Neural cell (in vitro differentiated cells): ENCODE measurements at regions not wholly inside any gene's neighbourhood (a gene's known extent, or its start where the extent isn't known, plus 50 kb on each side); places are given as distances from the start of the nearest gene placed in this dataset.

Experiments
- H2AFZ ChIP-seq: fragments of 200-600, 300-800 bp; sonication (generic), shearing (Covaris generic); 2 replicates; pipeline ENCODE4 v1.6.0; 2014; ENCODE audit warnings: low read depth, mild to moderate bottlenecking, antibody characterized with exemption, low read length, moderate library complexity
- H3F3A ChIP-seq: fragments of 200-600 bp; shearing (Covaris generic); 2 replicates; pipeline ENCODE4 v1.6.1; 2016; ENCODE audit warnings: mild to moderate bottlenecking, moderate library complexity, mixed read lengths, antibody characterized with exemption, low read length; ENCODE audit not compliant: insufficient read depth, poor library complexity, severe bottlenecking
- H3K27ac ChIP-seq: fragments of 200-600, 300-800 bp; sonication (generic), shearing (Covaris generic); 2 replicates; pipeline ENCODE4 v1.5.1; 2014; ENCODE audit warnings: mild to moderate bottlenecking, low read length, moderate library complexity
- H3K27me3 ChIP-seq: fragments of 300-800, 200-600 bp; sonication (generic), shearing (Covaris generic); 2 replicates; pipeline ENCODE4 v1.6.0; 2014; ENCODE audit warnings: mild to moderate bottlenecking, low read depth, low read length, moderate library complexity; ENCODE audit not compliant: insufficient read depth
- H3K36me3 ChIP-seq: fragments of 300-800, 200-600 bp; sonication (generic), shearing (Covaris generic); 2 replicates; pipeline ENCODE4 v1.5.1; 2014; ENCODE audit warnings: mild to moderate bottlenecking, antibody characterized with exemption, low read length, moderate library complexity; ENCODE audit not compliant: insufficient read depth
- H3K4me2 ChIP-seq: fragments of 300-800, 200-600 bp; sonication (generic), shearing (Covaris generic); 2 replicates; pipeline ENCODE4 v1.6.0; 2014; ENCODE audit warnings: mild to moderate bottlenecking, low read length
- H3K4me3 ChIP-seq: fragments of 300-800, 200-600 bp; sonication (generic), shearing (Covaris generic); 2 replicates; pipeline ENCODE4 v1.5.1; 2014; ENCODE audit warnings: mild to moderate bottlenecking, low read length, moderate library complexity
- H3K79me2 ChIP-seq: fragments of 200-600 bp; shearing (Covaris generic); replicated peaks from 2 replicates; pipeline ENCODE4 v1.6.0; 2014; ENCODE audit warnings: mild to moderate bottlenecking, low read length, moderate library complexity; ENCODE audit not compliant: insufficient read depth
- H3K9ac ChIP-seq: fragments of 300-800, 200-600 bp; sonication (generic), shearing (Covaris generic); 2 replicates; pipeline ENCODE4 v1.6.1; 2016; ENCODE audit warnings: mild to moderate bottlenecking, low read length, mixed read lengths
- H3K9me2 ChIP-seq: fragments of 200-600 bp; shearing (Covaris generic); 2 replicates; pipeline ENCODE4 v1.6.1; 2016; ENCODE audit warnings: mild to moderate bottlenecking, low read length, mixed read lengths; ENCODE audit not compliant: insufficient read depth
- H3K9me3 ChIP-seq: fragments of 200-600, 300-800 bp; sonication (generic), shearing (Covaris generic); 2 replicates; pipeline ENCODE4 v1.6.1; 2016; ENCODE audit warnings: mild to moderate bottlenecking, mixed run types, low read length, moderate library complexity, mixed read lengths
- H4K20me1 ChIP-seq: fragments of 200-600 bp; shearing (Covaris generic); 2 replicates; pipeline ENCODE4 v1.6.1; 2016; ENCODE audit warnings: mild to moderate bottlenecking, mixed run types; ENCODE audit not compliant: insufficient read depth
- EP300 ChIP-seq: fragments of 450-650 bp; conservative IDR thresholded peaks from 2 replicates; pipeline ENCODE4 v1.6.1; 2014; ENCODE audit warnings: antibody characterized with exemption, mild to moderate bottlenecking, moderate library complexity; ENCODE audit not compliant: poor library complexity, severe bottlenecking
- EZH2 ChIP-seq: fragments of 200-600, 300-800 bp; shearing (Covaris generic), sonication (generic); IDR thresholded peaks from 2 replicates; pipeline ENCODE4 v1.6.1; 2014; ENCODE audit warnings: antibody characterized with exemption, low read length, borderline replicate concordance, mild to moderate bottlenecking; ENCODE audit not compliant: insufficient read depth, poor library complexity, severe bottlenecking
- MXI1 ChIP-seq: fragments of 450-650 bp; conservative IDR thresholded peaks from 2 replicates; pipeline ENCODE4 v1.6.1; 2014; ENCODE audit warnings: antibody characterized with exemption, mild to moderate bottlenecking; ENCODE audit not compliant: poor library complexity, severe bottlenecking
- POLR2AphosphoS5 ChIP-seq: IDR thresholded peaks from 2 replicates; pipeline ENCODE4 v1.6.1; 2012
- RAD21 ChIP-seq: fragments of 450-650 bp; conservative IDR thresholded peaks from 2 replicates; pipeline ENCODE4 v1.6.1; 2014; ENCODE audit warnings: antibody characterized with exemption, mild to moderate bottlenecking, moderate library complexity
- SMC3 ChIP-seq: fragments of 450-650 bp; conservative IDR thresholded peaks from 2 replicates; pipeline ENCODE4 v1.6.1; 2014; ENCODE audit warnings: antibody characterized with exemption, mild to moderate bottlenecking, moderate library complexity; ENCODE audit not compliant: poor library complexity
- TAF1 ChIP-seq: IDR thresholded peaks from 2 replicates; pipeline ENCODE4 v1.6.1; 2012; ENCODE audit warnings: low read depth
- TF ChIP-seq, protein P1 (sequence below): IDR thresholded peaks from 2 replicates; pipeline ENCODE4 v1.6.1; 2012; ENCODE audit warnings: borderline replicate concordance
- TF ChIP-seq, protein P2 (sequence below): fragments of 450-650 bp; IDR thresholded peaks from 2 replicates; pipeline ENCODE4 v1.5.1; 2014; ENCODE audit warnings: antibody characterized with exemption, mild to moderate bottlenecking, moderate library complexity; ENCODE audit not compliant: poor library complexity, severe bottlenecking

DNA sequence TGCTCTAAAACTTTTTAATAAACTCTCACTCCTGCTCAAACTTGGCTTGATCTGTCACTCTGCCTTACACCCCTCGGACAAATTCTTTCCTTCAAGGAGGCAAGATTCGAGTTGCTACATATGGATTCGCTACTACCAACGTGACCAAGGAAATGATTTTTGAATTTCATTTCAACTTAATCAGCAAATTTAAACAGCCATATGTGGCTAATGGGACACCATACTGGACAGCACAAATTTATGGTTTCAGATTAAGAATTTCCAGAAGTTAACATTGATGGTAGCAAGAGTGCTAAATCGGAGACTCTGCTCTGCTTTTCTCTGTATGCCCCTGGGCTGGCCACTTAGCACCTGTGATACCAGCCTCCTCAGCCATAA lies 318.2 kb upstream of the PSMD7 start:
- TF ChIP-seq SMC3, result no peak
- TF ChIP-seq, protein P1, sequence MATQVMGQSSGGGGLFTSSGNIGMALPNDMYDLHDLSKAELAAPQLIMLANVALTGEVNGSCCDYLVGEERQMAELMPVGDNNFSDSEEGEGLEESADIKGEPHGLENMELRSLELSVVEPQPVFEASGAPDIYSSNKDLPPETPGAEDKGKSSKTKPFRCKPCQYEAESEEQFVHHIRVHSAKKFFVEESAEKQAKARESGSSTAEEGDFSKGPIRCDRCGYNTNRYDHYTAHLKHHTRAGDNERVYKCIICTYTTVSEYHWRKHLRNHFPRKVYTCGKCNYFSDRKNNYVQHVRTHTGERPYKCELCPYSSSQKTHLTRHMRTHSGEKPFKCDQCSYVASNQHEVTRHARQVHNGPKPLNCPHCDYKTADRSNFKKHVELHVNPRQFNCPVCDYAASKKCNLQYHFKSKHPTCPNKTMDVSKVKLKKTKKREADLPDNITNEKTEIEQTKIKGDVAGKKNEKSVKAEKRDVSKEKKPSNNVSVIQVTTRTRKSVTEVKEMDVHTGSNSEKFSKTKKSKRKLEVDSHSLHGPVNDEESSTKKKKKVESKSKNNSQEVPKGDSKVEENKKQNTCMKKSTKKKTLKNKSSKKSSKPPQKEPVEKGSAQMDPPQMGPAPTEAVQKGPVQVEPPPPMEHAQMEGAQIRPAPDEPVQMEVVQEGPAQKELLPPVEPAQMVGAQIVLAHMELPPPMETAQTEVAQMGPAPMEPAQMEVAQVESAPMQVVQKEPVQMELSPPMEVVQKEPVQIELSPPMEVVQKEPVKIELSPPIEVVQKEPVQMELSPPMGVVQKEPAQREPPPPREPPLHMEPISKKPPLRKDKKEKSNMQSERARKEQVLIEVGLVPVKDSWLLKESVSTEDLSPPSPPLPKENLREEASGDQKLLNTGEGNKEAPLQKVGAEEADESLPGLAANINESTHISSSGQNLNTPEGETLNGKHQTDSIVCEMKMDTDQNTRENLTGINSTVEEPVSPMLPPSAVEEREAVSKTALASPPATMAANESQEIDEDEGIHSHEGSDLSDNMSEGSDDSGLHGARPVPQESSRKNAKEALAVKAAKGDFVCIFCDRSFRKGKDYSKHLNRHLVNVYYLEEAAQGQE, result no peak
- TF ChIP-seq EP300, result no peak
- TF ChIP-seq EZH2, result no peak
- no peak for TF ChIP-seq TAF1
- TF ChIP-seq RAD21, result no peak
- H3K4me3 ChIP-seq, result no peak overlapping the region

DNA sequence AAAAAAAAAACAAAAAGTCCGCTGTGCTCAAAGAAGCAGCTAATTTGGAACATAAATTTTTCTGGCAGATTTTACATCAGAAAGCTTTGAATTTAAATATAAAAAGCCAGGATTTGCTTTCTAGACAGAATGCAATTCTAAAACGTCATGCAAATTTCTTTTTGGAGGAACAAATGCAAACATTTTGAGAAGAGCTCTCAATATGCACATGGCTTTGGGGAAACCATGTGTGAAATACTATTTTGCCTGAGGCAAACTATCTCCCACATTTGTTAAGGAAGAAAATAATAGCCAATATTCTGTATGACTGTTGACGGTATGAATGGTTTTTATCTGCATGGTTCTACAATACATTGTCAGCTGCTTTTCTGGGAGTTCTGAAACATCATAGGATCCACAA lies 320.0 kb upstream of the PSMD7 start:
- no peaks in the 10 kb centered on the region for H3K79me2 ChIP-seq
- H3K4me2 ChIP-seq, result no peak overlapping the region
- TF ChIP-seq POLR2AphosphoS5 (no peak), EZH2 (no peak), MXI1 (no peak), RAD21 (no peak), TAF1 (no peak), SMC3 (no peak), EP300 (no peak)
- TF ChIP-seq, protein P1, result no peak
- TF ChIP-seq, protein P2, sequence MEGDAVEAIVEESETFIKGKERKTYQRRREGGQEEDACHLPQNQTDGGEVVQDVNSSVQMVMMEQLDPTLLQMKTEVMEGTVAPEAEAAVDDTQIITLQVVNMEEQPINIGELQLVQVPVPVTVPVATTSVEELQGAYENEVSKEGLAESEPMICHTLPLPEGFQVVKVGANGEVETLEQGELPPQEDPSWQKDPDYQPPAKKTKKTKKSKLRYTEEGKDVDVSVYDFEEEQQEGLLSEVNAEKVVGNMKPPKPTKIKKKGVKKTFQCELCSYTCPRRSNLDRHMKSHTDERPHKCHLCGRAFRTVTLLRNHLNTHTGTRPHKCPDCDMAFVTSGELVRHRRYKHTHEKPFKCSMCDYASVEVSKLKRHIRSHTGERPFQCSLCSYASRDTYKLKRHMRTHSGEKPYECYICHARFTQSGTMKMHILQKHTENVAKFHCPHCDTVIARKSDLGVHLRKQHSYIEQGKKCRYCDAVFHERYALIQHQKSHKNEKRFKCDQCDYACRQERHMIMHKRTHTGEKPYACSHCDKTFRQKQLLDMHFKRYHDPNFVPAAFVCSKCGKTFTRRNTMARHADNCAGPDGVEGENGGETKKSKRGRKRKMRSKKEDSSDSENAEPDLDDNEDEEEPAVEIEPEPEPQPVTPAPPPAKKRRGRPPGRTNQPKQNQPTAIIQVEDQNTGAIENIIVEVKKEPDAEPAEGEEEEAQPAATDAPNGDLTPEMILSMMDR, result no peak
- H3K27ac ChIP-seq, result no peak overlapping the region
- no peak overlapping the region for H3K4me3 ChIP-seq
- H2AFZ ChIP-seq, result no peak overlapping the region
- H3F3A ChIP-seq, result peaks cover 5% of the 10 kb centered on the region
- H3K9ac ChIP-seq, result no peak overlapping the region
- no peaks in the 10 kb centered on the region for H3K27me3 ChIP-seq
- no peaks in the 10 kb centered on the region for H3K9me2 ChIP-seq
- no peaks in the 10 kb centered on the region for H3K36me3 ChIP-seq
- no peaks in the 10 kb centered on the region for H3K9me3 ChIP-seq
- no peaks in the 10 kb centered on the region for H4K20me1 ChIP-seq

More for the DNA sequence above, 318.2 kb upstream of the PSMD7 start:
- H3K9ac ChIP-seq, result no peak overlapping the region
- H3K4me2 ChIP-seq, result no peak overlapping the region
- H3K27ac ChIP-seq, result no peak overlapping the region
- no peaks in the 10 kb centered on the region for H3K36me3 ChIP-seq
- no peaks in the 10 kb centered on the region for H3K79me2 ChIP-seq
- H2AFZ ChIP-seq, result no peak overlapping the region
- H3F3A ChIP-seq, result no peaks in the 10 kb centered on the region
- no peaks in the 10 kb centered on the region for H3K27me3 ChIP-seq
- H3K9me3 ChIP-seq, result no peaks in the 10 kb centered on the region
- no peaks in the 10 kb centered on the region for H3K9me2 ChIP-seq
- no peaks in the 10 kb centered on the region for H4K20me1 ChIP-seq
